ENCODE measurements at regions not wholly inside any gene's neighbourhood (a gene's known extent, or its start where the extent isn't known, plus 50 kb on each side); places are given as distances from the start of the nearest gene placed in this dataset.

DNA sequence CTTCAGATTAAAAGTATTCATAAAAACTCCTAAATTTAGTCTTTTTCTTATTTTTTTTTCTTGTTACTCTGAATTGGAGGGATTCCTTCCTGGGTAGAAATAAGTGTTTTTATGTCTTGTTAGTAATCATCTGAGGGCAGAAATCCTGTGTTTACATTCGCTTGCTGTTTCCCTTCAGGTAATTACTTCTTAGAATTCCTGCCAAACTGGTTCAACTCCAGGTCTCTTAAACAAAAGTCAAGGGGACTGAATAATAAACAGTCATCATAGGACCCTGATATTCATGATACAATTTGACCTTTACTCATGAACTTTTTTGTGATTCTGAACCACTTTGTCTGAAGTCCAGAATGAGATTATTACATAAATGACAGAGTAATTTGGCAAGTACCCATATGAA is 843.9 kb downstream of the FLRT2 start:
- TF ChIP-seq, protein P1, sequence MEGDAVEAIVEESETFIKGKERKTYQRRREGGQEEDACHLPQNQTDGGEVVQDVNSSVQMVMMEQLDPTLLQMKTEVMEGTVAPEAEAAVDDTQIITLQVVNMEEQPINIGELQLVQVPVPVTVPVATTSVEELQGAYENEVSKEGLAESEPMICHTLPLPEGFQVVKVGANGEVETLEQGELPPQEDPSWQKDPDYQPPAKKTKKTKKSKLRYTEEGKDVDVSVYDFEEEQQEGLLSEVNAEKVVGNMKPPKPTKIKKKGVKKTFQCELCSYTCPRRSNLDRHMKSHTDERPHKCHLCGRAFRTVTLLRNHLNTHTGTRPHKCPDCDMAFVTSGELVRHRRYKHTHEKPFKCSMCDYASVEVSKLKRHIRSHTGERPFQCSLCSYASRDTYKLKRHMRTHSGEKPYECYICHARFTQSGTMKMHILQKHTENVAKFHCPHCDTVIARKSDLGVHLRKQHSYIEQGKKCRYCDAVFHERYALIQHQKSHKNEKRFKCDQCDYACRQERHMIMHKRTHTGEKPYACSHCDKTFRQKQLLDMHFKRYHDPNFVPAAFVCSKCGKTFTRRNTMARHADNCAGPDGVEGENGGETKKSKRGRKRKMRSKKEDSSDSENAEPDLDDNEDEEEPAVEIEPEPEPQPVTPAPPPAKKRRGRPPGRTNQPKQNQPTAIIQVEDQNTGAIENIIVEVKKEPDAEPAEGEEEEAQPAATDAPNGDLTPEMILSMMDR (conservative IDR thresholded peaks at IDR 0.05) = no peak
- no peak for TF ChIP-seq ZFX (IDR thresholded peaks at IDR 0.05)

Data from C4-2B (cell line).